HepG2 (cell line): ENCODE measurements at regions not wholly inside any gene's neighbourhood (a gene's known extent, or its start where the extent isn't known, plus 50 kb on each side); places are given as distances from the start of the nearest gene placed in this dataset.

Source experiments
- ATF2 ChIP-seq: sonication (generic); formaldehyde crosslinking; IDR thresholded peaks from 2 replicates; pipeline ENCODE4 v1.4.0; 2020; ENCODE audit warnings: missing genetic modification reagents
- CTCF ChIP-seq: sonication (generic); formaldehyde crosslinking; IDR thresholded peaks from 2 replicates; pipeline ENCODE4 v1.5.0; 2020; ENCODE audit warnings: mild to moderate bottlenecking, missing genetic modification reagents, moderate library complexity
- RORA ChIP-seq: sonication (generic); formaldehyde crosslinking; IDR thresholded peaks from 2 replicates; pipeline ENCODE4 v1.5.0; 2020; ENCODE audit warnings: mild to moderate bottlenecking, missing genetic modification reagents, moderate library complexity

- TF ChIP-seq ATF2 (no peak), RORA (CRISPR knock-in tag) (no peak), CTCF (CRISPR knock-in tag) (no peak)
These were observed 312.5 kb downstream of the C3orf38 start for GRCh38 chr3:88462230-88462629.
